Tibial nerve (tissue), 4 donors: ENCODE measurements at regions not wholly inside any gene's neighbourhood (a gene's known extent, or its start where the extent isn't known, plus 50 kb on each side); places are given as distances from the start of the nearest gene placed in this dataset.

Experiments
- EP300 ChIP-seq, 2 donors: sonication (generic); formaldehyde crosslinking; IDR thresholded peaks; one replicate each; pipeline ENCODE4 v1.6.1; 2017; ENCODE audit warnings: antibody characterized with exemption in 2 of 2, mild to moderate bottlenecking in 1 of 2
- POLR2A ChIP-seq, 2 donors: fragments of 450-650 bp; IDR thresholded peaks; one replicate each; pipeline ENCODE4 v1.6.1; 2017; ENCODE audit warnings: antibody characterized with exemption in 2 of 2, mild to moderate bottlenecking in 2 of 2, moderate library complexity in 2 of 2
- TF ChIP-seq, protein P1 (sequence below), 5 experiments: fragments of 200-600 bp in 3 of 5; fragments of 450-650 bp in 2 of 5; sonication (generic) in 3 of 5; IDR thresholded peaks; one replicate each; pipeline ENCODE4 v1.5.1; 2016 to 2019; ENCODE audit warnings: antibody characterized with exemption in 5 of 5, mild to moderate bottlenecking in 3 of 5, moderate library complexity in 2 of 5

DNA sequence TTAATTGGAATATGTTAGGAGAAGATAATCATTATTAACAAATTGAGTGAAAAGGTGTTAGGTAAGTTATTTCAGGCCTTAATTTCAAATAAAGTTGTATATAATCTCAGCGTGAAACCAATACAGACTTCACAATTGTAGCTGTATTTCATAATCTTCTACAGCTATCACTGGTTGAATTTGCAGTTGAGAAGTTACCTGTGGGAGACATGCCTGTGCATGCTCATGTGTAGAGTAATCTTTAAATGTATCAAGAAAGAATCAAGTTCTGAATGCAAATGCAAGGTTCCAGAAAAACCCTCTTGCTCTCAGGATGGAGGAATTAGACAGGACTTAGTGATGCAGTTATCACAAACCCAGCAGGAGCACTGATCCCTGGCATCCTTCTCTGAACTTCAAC is 938.4 kb upstream of the SLC10A2 start:
- TF ChIP-seq, protein P1, sequence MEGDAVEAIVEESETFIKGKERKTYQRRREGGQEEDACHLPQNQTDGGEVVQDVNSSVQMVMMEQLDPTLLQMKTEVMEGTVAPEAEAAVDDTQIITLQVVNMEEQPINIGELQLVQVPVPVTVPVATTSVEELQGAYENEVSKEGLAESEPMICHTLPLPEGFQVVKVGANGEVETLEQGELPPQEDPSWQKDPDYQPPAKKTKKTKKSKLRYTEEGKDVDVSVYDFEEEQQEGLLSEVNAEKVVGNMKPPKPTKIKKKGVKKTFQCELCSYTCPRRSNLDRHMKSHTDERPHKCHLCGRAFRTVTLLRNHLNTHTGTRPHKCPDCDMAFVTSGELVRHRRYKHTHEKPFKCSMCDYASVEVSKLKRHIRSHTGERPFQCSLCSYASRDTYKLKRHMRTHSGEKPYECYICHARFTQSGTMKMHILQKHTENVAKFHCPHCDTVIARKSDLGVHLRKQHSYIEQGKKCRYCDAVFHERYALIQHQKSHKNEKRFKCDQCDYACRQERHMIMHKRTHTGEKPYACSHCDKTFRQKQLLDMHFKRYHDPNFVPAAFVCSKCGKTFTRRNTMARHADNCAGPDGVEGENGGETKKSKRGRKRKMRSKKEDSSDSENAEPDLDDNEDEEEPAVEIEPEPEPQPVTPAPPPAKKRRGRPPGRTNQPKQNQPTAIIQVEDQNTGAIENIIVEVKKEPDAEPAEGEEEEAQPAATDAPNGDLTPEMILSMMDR (IDR thresholded peaks at IDR 0.05) = no peak
- no peak for TF ChIP-seq POLR2A (IDR thresholded peaks at IDR 0.05)
- no peak for TF ChIP-seq EP300 (IDR thresholded peaks at IDR 0.05)
